Nephron progenitor cell (in vitro differentiated cells): ENCODE measurements at regions not wholly inside any gene's neighbourhood (a gene's known extent, or its start where the extent isn't known, plus 50 kb on each side); places are given as distances from the start of the nearest gene placed in this dataset.

Experiments
- DNase-seq: peaks from one replicate; pipeline ENCODE4 v3.0.0; 2021
- H3K27ac Mint-ChIP-seq: 2 replicates; pipeline ENCODE4 v1.8.0; 2021; ENCODE audit warnings: mild to moderate bottlenecking, moderate library complexity, mixed read lengths
- H3K27me3 Mint-ChIP-seq: 2 replicates; pipeline ENCODE4 v1.8.0; 2021; ENCODE audit warnings: mild to moderate bottlenecking, low read depth, mixed read lengths; ENCODE audit not compliant: poor library complexity
- H3K36me3 Mint-ChIP-seq: 2 replicates; pipeline ENCODE4 v1.8.0; 2021; ENCODE audit warnings: low read depth, mixed read lengths
- H3K4me1 Mint-ChIP-seq: 2 replicates; pipeline ENCODE4 v1.8.0; 2021; ENCODE audit warnings: mixed read lengths
- H3K4me3 Mint-ChIP-seq: 2 replicates; pipeline ENCODE4 v1.8.0; 2021; ENCODE audit warnings: mild to moderate bottlenecking, moderate library complexity, mixed read lengths
- H3K9me3 Mint-ChIP-seq: 2 replicates; pipeline ENCODE4 v1.8.0; 2021; ENCODE audit warnings: mild to moderate bottlenecking, moderate library complexity, mixed read lengths
- TF ChIP-seq, protein P1 (sequence below): fragments of 200-600 bp; sonication (generic); IDR thresholded peaks from 2 replicates; pipeline ENCODE4 v1.5.0; 2021; ENCODE audit warnings: antibody characterized with exemption

DNA sequence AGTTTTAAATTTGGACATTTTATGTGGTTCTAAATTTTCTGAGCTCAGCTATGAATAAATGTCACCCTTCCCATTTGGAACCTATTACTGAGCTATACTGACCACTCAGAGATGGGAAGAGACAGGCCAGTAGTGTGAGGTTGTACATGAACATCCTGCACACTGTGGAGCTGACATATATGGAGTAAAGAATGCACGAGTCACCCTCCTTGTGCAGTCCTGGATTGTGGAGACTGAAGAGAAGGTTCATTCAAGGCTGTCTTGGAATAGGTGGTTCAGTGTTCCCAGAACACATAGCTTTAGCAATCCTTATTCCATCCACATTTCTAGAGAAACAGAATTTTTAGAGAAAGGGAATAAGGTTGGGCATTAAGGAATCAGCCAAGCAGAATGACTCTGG, 50.3 kb upstream of the OGFRL1 start:
- peaks cover 12% of the 10 kb centered on the region for H3K36me3 Mint-ChIP-seq
- DNase-seq: no peak
- peaks cover 28% of the 10 kb centered on the region for H3K9me3 Mint-ChIP-seq

More for the DNA sequence above, 50.3 kb upstream of the OGFRL1 start:
- no peak overlapping the region for H3K27ac Mint-ChIP-seq
- no peak overlapping the region for H3K4me3 Mint-ChIP-seq
- TF ChIP-seq, protein P1, sequence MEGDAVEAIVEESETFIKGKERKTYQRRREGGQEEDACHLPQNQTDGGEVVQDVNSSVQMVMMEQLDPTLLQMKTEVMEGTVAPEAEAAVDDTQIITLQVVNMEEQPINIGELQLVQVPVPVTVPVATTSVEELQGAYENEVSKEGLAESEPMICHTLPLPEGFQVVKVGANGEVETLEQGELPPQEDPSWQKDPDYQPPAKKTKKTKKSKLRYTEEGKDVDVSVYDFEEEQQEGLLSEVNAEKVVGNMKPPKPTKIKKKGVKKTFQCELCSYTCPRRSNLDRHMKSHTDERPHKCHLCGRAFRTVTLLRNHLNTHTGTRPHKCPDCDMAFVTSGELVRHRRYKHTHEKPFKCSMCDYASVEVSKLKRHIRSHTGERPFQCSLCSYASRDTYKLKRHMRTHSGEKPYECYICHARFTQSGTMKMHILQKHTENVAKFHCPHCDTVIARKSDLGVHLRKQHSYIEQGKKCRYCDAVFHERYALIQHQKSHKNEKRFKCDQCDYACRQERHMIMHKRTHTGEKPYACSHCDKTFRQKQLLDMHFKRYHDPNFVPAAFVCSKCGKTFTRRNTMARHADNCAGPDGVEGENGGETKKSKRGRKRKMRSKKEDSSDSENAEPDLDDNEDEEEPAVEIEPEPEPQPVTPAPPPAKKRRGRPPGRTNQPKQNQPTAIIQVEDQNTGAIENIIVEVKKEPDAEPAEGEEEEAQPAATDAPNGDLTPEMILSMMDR: no peak
- H3K27me3 Mint-ChIP-seq: peaks cover 2% of the 10 kb centered on the region
- H3K4me1 Mint-ChIP-seq: no peaks in the 10 kb centered on the region
